ENCODE measurements at regions not wholly inside any gene's neighbourhood (a gene's known extent, or its start where the extent isn't known, plus 50 kb on each side); places are given as distances from the start of the nearest gene placed in this dataset.

DNA sequence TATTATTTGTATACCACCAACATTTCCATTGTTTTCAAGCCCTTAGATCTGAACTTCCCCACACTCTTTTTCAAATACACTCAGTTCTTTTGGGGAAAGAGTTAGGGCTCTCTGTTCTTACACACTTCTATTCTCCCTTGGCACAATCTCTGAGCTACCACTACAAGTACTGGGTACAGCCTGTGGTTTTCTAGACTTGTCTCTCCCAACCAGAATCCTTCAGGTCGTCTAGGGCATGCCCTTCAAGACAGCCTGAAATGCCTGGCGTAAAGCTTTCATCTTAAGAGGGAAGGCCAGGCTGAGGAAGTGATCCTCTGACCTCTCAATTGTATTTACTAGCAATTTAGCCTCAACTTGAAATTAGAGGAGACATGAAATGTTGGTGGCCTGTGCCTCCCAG, 1442.0 kb downstream of the AACS start:
- Histone ChIP-seq H2AFZ (ENCODE audit: low read depth, low read length) (no peak overlapping the region), H3K27ac (ENCODE audit: low read length) (no peak overlapping the region), H3K9ac (ENCODE audit: low read length) (no peak overlapping the region), H3K4me2 (ENCODE audit: low read length) (no peak overlapping the region), H4K20me1 (ENCODE audit: insufficient read depth) (no peaks in the 10 kb centered on the region), H3K4me3 (ENCODE audit: low read length) (no peak overlapping the region), H3K9me3 (ENCODE audit: low read length) (no peaks in the 10 kb centered on the region), H3K27me3 (ENCODE audit: insufficient read depth, low read depth, low read length) (no peaks in the 10 kb centered on the region), H3F3A (ENCODE audit: insufficient read depth, low read length, poor library complexity, severe bottlenecking) (no peaks in the 10 kb centered on the region), H3K36me3 (ENCODE audit: insufficient read depth, low read length) (no peaks in the 10 kb centered on the region), H3K9me2 (ENCODE audit: insufficient read depth, low read length) (no peaks in the 10 kb centered on the region), H3K79me2 (replicated peaks; ENCODE audit: insufficient read depth, low read length) (no peaks in the 10 kb centered on the region)
- TF ChIP-seq TAF1 (IDR thresholded peaks at IDR 0.05; ENCODE audit: low read depth) (no peak), RAD21 (conservative IDR thresholded peaks at IDR 0.05) (no peak), EZH2 (IDR thresholded peaks at IDR 0.05; ENCODE audit: borderline replicate concordance, insufficient read depth, low read length, poor library complexity, severe bottlenecking) (no peak), SMC3 (conservative IDR thresholded peaks at IDR 0.05; ENCODE audit: poor library complexity) (no peak), POLR2AphosphoS5 (IDR thresholded peaks at IDR 0.05) (no peak), MXI1 (conservative IDR thresholded peaks at IDR 0.05; ENCODE audit: poor library complexity, severe bottlenecking) (no peak), EP300 (conservative IDR thresholded peaks at IDR 0.05; ENCODE audit: poor library complexity, severe bottlenecking) (no peak)
- TF ChIP-seq, protein P1, sequence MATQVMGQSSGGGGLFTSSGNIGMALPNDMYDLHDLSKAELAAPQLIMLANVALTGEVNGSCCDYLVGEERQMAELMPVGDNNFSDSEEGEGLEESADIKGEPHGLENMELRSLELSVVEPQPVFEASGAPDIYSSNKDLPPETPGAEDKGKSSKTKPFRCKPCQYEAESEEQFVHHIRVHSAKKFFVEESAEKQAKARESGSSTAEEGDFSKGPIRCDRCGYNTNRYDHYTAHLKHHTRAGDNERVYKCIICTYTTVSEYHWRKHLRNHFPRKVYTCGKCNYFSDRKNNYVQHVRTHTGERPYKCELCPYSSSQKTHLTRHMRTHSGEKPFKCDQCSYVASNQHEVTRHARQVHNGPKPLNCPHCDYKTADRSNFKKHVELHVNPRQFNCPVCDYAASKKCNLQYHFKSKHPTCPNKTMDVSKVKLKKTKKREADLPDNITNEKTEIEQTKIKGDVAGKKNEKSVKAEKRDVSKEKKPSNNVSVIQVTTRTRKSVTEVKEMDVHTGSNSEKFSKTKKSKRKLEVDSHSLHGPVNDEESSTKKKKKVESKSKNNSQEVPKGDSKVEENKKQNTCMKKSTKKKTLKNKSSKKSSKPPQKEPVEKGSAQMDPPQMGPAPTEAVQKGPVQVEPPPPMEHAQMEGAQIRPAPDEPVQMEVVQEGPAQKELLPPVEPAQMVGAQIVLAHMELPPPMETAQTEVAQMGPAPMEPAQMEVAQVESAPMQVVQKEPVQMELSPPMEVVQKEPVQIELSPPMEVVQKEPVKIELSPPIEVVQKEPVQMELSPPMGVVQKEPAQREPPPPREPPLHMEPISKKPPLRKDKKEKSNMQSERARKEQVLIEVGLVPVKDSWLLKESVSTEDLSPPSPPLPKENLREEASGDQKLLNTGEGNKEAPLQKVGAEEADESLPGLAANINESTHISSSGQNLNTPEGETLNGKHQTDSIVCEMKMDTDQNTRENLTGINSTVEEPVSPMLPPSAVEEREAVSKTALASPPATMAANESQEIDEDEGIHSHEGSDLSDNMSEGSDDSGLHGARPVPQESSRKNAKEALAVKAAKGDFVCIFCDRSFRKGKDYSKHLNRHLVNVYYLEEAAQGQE (IDR thresholded peaks at IDR 0.05; ENCODE audit: borderline replicate concordance): no peak
- TF ChIP-seq, protein P2, sequence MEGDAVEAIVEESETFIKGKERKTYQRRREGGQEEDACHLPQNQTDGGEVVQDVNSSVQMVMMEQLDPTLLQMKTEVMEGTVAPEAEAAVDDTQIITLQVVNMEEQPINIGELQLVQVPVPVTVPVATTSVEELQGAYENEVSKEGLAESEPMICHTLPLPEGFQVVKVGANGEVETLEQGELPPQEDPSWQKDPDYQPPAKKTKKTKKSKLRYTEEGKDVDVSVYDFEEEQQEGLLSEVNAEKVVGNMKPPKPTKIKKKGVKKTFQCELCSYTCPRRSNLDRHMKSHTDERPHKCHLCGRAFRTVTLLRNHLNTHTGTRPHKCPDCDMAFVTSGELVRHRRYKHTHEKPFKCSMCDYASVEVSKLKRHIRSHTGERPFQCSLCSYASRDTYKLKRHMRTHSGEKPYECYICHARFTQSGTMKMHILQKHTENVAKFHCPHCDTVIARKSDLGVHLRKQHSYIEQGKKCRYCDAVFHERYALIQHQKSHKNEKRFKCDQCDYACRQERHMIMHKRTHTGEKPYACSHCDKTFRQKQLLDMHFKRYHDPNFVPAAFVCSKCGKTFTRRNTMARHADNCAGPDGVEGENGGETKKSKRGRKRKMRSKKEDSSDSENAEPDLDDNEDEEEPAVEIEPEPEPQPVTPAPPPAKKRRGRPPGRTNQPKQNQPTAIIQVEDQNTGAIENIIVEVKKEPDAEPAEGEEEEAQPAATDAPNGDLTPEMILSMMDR (IDR thresholded peaks at IDR 0.05; ENCODE audit: poor library complexity, severe bottlenecking): no peak

DNA sequence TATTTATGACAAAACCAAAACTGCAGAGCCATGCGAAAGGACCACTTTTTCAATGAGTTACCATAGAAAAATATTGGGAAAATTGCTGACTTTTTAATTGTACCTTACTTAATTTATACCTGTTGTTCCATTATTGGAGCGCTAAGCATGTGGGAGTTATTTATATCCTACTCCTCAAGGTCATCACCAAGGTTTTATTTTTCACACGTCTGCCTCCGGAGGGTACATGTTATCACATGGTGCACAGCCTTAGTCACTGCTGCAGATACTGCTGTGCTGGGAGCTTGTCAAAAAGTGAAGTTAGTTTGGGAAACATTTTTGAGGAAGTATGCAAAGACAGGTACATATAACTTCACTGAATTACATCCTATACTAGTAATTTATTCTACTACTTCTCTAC, 1444.3 kb downstream of the AACS start:
- H3K27me3 ChIP-seq (ENCODE audit: insufficient read depth, low read depth, low read length): no peaks in the 10 kb centered on the region
- no peak overlapping the region for H2AFZ ChIP-seq (ENCODE audit: low read depth, low read length)
- no peak overlapping the region for H3K4me3 ChIP-seq (ENCODE audit: low read length)
- no peaks in the 10 kb centered on the region for H3K9me3 ChIP-seq (ENCODE audit: low read length)
- no peak overlapping the region for H3K27ac ChIP-seq (ENCODE audit: low read length)
- H3K4me2 ChIP-seq (ENCODE audit: low read length): no peak overlapping the region
- TF ChIP-seq, protein P1 (IDR thresholded peaks at IDR 0.05; ENCODE audit: borderline replicate concordance): no peak
- no peak for TF ChIP-seq MXI1 (conservative IDR thresholded peaks at IDR 0.05; ENCODE audit: poor library complexity, severe bottlenecking)
- TF ChIP-seq POLR2AphosphoS5 (IDR thresholded peaks at IDR 0.05): no peak
- TF ChIP-seq EZH2 (IDR thresholded peaks at IDR 0.05; ENCODE audit: borderline replicate concordance, insufficient read depth, low read length, poor library complexity, severe bottlenecking): no peak
- TF ChIP-seq SMC3 (conservative IDR thresholded peaks at IDR 0.05; ENCODE audit: poor library complexity): no peak
- TF ChIP-seq TAF1 (IDR thresholded peaks at IDR 0.05; ENCODE audit: low read depth): no peak
- TF ChIP-seq, protein P2 (IDR thresholded peaks at IDR 0.05; ENCODE audit: poor library complexity, severe bottlenecking): no peak
- TF ChIP-seq RAD21 (conservative IDR thresholded peaks at IDR 0.05): no peak
- no peak for TF ChIP-seq EP300 (conservative IDR thresholded peaks at IDR 0.05; ENCODE audit: poor library complexity, severe bottlenecking)
- H3K9ac ChIP-seq (ENCODE audit: low read length): no peak overlapping the region
- H3K9me2 ChIP-seq (ENCODE audit: insufficient read depth, low read length): no peaks in the 10 kb centered on the region
- H3F3A ChIP-seq (ENCODE audit: insufficient read depth, low read length, poor library complexity, severe bottlenecking): no peaks in the 10 kb centered on the region
- H3K36me3 ChIP-seq (ENCODE audit: insufficient read depth, low read length): no peaks in the 10 kb centered on the region
- H3K79me2 ChIP-seq (replicated peaks; ENCODE audit: insufficient read depth, low read length): no peaks in the 10 kb centered on the region
- H4K20me1 ChIP-seq (ENCODE audit: insufficient read depth): no peaks in the 10 kb centered on the region
